ENCODE measurements at regions not wholly inside any gene's neighbourhood (a gene's known extent, or its start where the extent isn't known, plus 50 kb on each side); places are given as distances from the start of the nearest gene placed in this dataset.

- Histone ChIP-seq H3K36me3 (ENCODE audit: control insufficient read depth, insufficient read depth, low read length) (no peaks in the 10 kb centered on the region), H3K9ac (ENCODE audit: low read depth, low read length) (no peak overlapping the region), H3K4me1 (ENCODE audit: control insufficient read depth, insufficient read depth, low read length) (no peaks in the 10 kb centered on the region), H3K27ac (ENCODE audit: low read depth, low read length) (no peak overlapping the region), H3K4me3 (ENCODE audit: low read depth, low read length) (no peak overlapping the region), H3K27me3 (ENCODE audit: control insufficient read depth, insufficient read depth, low read length) (no peaks in the 10 kb centered on the region), H3K9me3 (ENCODE audit: control insufficient read depth, insufficient read depth, low read length) (no peaks in the 10 kb centered on the region)
Measured at GRCh38 chr10:29949411-29950011, 109.9 kb downstream of the JCAD start.

GRCh38 chr10:29948881-29949355 is 110.5 kb downstream of the JCAD start:
- Histone ChIP-seq H3K36me3 (ENCODE audit: control insufficient read depth, insufficient read depth, low read length) (no peaks in the 10 kb centered on the region), H3K9me3 (ENCODE audit: control insufficient read depth, insufficient read depth, low read length) (no peaks in the 10 kb centered on the region), H3K27me3 (ENCODE audit: control insufficient read depth, insufficient read depth, low read length) (no peaks in the 10 kb centered on the region), H3K4me3 (ENCODE audit: low read depth, low read length) (no peak overlapping the region), H3K4me1 (ENCODE audit: control insufficient read depth, insufficient read depth, low read length) (no peaks in the 10 kb centered on the region), H3K27ac (ENCODE audit: low read depth, low read length) (no peak overlapping the region), H3K9ac (ENCODE audit: low read depth, low read length) (no peak overlapping the region)

GRCh38 chr10:29947701-29948060 is 111.7 kb downstream of the JCAD start:
- Histone ChIP-seq H3K27me3 (ENCODE audit: control insufficient read depth, insufficient read depth, low read length) (no peaks in the 10 kb centered on the region), H3K9ac (ENCODE audit: low read depth, low read length) (no peak overlapping the region), H3K9me3 (ENCODE audit: control insufficient read depth, insufficient read depth, low read length) (no peaks in the 10 kb centered on the region), H3K4me3 (ENCODE audit: low read depth, low read length) (no peak overlapping the region), H3K27ac (ENCODE audit: low read depth, low read length) (peak overlapping the region; percentile 53), H3K4me1 (ENCODE audit: control insufficient read depth, insufficient read depth, low read length) (no peaks in the 10 kb centered on the region), H3K36me3 (ENCODE audit: control insufficient read depth, insufficient read depth, low read length) (no peaks in the 10 kb centered on the region)

- Histone ChIP-seq H3K27me3 (ENCODE audit: control insufficient read depth, insufficient read depth, low read length) (no peaks in the 10 kb centered on the region), H3K36me3 (ENCODE audit: control insufficient read depth, insufficient read depth, low read length) (no peaks in the 10 kb centered on the region), H3K4me3 (ENCODE audit: low read depth, low read length) (no peak overlapping the region), H3K9ac (ENCODE audit: low read depth, low read length) (no peak overlapping the region), H3K4me1 (ENCODE audit: control insufficient read depth, insufficient read depth, low read length) (no peaks in the 10 kb centered on the region), H3K27ac (ENCODE audit: low read depth, low read length) (peak overlapping the region; percentile 53), H3K9me3 (ENCODE audit: control insufficient read depth, insufficient read depth, low read length) (no peaks in the 10 kb centered on the region)
Measured at GRCh38 chr10:29946953-29947700, 112.3 kb downstream of the JCAD start.

GRCh38 chr10:29946614-29946952 is 112.8 kb downstream of the JCAD start:
- Histone ChIP-seq H3K4me1 (ENCODE audit: control insufficient read depth, insufficient read depth, low read length) (no peaks in the 10 kb centered on the region), H3K4me3 (ENCODE audit: low read depth, low read length) (no peak overlapping the region), H3K27ac (ENCODE audit: low read depth, low read length) (no peak overlapping the region), H3K27me3 (ENCODE audit: control insufficient read depth, insufficient read depth, low read length) (no peaks in the 10 kb centered on the region), H3K9me3 (ENCODE audit: control insufficient read depth, insufficient read depth, low read length) (no peaks in the 10 kb centered on the region), H3K36me3 (ENCODE audit: control insufficient read depth, insufficient read depth, low read length) (no peaks in the 10 kb centered on the region), H3K9ac (ENCODE audit: low read depth, low read length) (no peak overlapping the region)

GRCh38 chr10:29941476-29941875 is 117.9 kb downstream of the JCAD start:
- H3K36me3 ChIP-seq (ENCODE audit: control insufficient read depth, insufficient read depth, low read length): no peaks in the 10 kb centered on the region
- no peaks in the 10 kb centered on the region for H3K9me3 ChIP-seq (ENCODE audit: control insufficient read depth, insufficient read depth, low read length)
- H3K4me3 ChIP-seq (ENCODE audit: low read depth, low read length): no peak overlapping the region
- no peaks in the 10 kb centered on the region for H3K27me3 ChIP-seq (ENCODE audit: control insufficient read depth, insufficient read depth, low read length)
- H3K9ac ChIP-seq (ENCODE audit: low read depth, low read length): no peak overlapping the region
- no peaks in the 10 kb centered on the region for H3K4me1 ChIP-seq (ENCODE audit: control insufficient read depth, insufficient read depth, low read length)
- H3K27ac ChIP-seq (ENCODE audit: low read depth, low read length): no peak overlapping the region

GRCh38 chr10:29932991-29933390 is 126.4 kb downstream of the JCAD start:
- H3K9me3 ChIP-seq (ENCODE audit: control insufficient read depth, insufficient read depth, low read length): no peaks in the 10 kb centered on the region
- no peak overlapping the region for H3K9ac ChIP-seq (ENCODE audit: low read depth, low read length)
- H3K36me3 ChIP-seq (ENCODE audit: control insufficient read depth, insufficient read depth, low read length): no peaks in the 10 kb centered on the region
- H3K4me3 ChIP-seq (ENCODE audit: low read depth, low read length): no peak overlapping the region
- no peak overlapping the region for H3K27ac ChIP-seq (ENCODE audit: low read depth, low read length)
- H3K4me1 ChIP-seq (ENCODE audit: control insufficient read depth, insufficient read depth, low read length): no peaks in the 10 kb centered on the region
- H3K27me3 ChIP-seq (ENCODE audit: control insufficient read depth, insufficient read depth, low read length): no peaks in the 10 kb centered on the region

GRCh38 chr10:29931833-29932232 is 127.6 kb downstream of the JCAD start:
- no peak overlapping the region for H3K4me3 ChIP-seq (ENCODE audit: low read depth, low read length)
- no peak overlapping the region for H3K27ac ChIP-seq (ENCODE audit: low read depth, low read length)
- H3K9me3 ChIP-seq (ENCODE audit: control insufficient read depth, insufficient read depth, low read length): no peaks in the 10 kb centered on the region
- H3K9ac ChIP-seq (ENCODE audit: low read depth, low read length): no peak overlapping the region
- H3K36me3 ChIP-seq (ENCODE audit: control insufficient read depth, insufficient read depth, low read length): no peaks in the 10 kb centered on the region
- no peaks in the 10 kb centered on the region for H3K27me3 ChIP-seq (ENCODE audit: control insufficient read depth, insufficient read depth, low read length)
- H3K4me1 ChIP-seq (ENCODE audit: control insufficient read depth, insufficient read depth, low read length): no peaks in the 10 kb centered on the region

- Histone ChIP-seq H3K9ac (ENCODE audit: low read depth, low read length) (no peak overlapping the region), H3K4me3 (ENCODE audit: low read depth, low read length) (no peak overlapping the region), H3K4me1 (ENCODE audit: control insufficient read depth, insufficient read depth, low read length) (peaks cover 5% of the 10 kb centered on the region; the same call in 1 of the 2 replicates), H3K27me3 (ENCODE audit: control insufficient read depth, insufficient read depth, low read length) (no peaks in the 10 kb centered on the region), H3K27ac (ENCODE audit: low read depth, low read length) (no peak overlapping the region), H3K9me3 (ENCODE audit: control insufficient read depth, insufficient read depth, low read length) (no peaks in the 10 kb centered on the region), H3K36me3 (ENCODE audit: control insufficient read depth, insufficient read depth, low read length) (no peaks in the 10 kb centered on the region)
Measured at GRCh38 chr10:29929006-29929405, 130.4 kb downstream of the JCAD start.

- H3K9ac ChIP-seq (ENCODE audit: low read depth, low read length): no peak overlapping the region
- no peak overlapping the region; the same call in 1 of the 2 replicates for H3K4me3 ChIP-seq (ENCODE audit: low read depth, low read length)
- H3K9me3 ChIP-seq (ENCODE audit: control insufficient read depth, insufficient read depth, low read length): no peaks in the 10 kb centered on the region
- H3K4me1 ChIP-seq (ENCODE audit: control insufficient read depth, insufficient read depth, low read length): peaks cover 11% of the 10 kb centered on the region; the same call in 1 of the 2 replicates
- no peak overlapping the region for H3K27ac ChIP-seq (ENCODE audit: low read depth, low read length)
- no peaks in the 10 kb centered on the region for H3K36me3 ChIP-seq (ENCODE audit: control insufficient read depth, insufficient read depth, low read length)
- no peaks in the 10 kb centered on the region for H3K27me3 ChIP-seq (ENCODE audit: control insufficient read depth, insufficient read depth, low read length)
Measured at GRCh38 chr10:29926693-29927048, 132.7 kb downstream of the JCAD start.

GRCh38 chr10:29925771-29926692 is 133.4 kb downstream of the JCAD start:
- H3K4me3 ChIP-seq (ENCODE audit: low read depth, low read length): no peak overlapping the region; the same call in 1 of the 2 replicates
- no peaks in the 10 kb centered on the region for H3K36me3 ChIP-seq (ENCODE audit: control insufficient read depth, insufficient read depth, low read length)
- no peak overlapping the region for H3K27ac ChIP-seq (ENCODE audit: low read depth, low read length)
- H3K9ac ChIP-seq (ENCODE audit: low read depth, low read length): no peak overlapping the region
- H3K27me3 ChIP-seq (ENCODE audit: control insufficient read depth, insufficient read depth, low read length): no peaks in the 10 kb centered on the region
- no peaks in the 10 kb centered on the region for H3K9me3 ChIP-seq (ENCODE audit: control insufficient read depth, insufficient read depth, low read length)
- H3K4me1 ChIP-seq (ENCODE audit: control insufficient read depth, insufficient read depth, low read length): peaks cover 11% of the 10 kb centered on the region; the same call in 1 of the 2 replicates
